ENCODE measurements at regions not wholly inside any gene's neighbourhood (a gene's known extent, or its start where the extent isn't known, plus 50 kb on each side); places are given as distances from the start of the nearest gene placed in this dataset.

DNA sequence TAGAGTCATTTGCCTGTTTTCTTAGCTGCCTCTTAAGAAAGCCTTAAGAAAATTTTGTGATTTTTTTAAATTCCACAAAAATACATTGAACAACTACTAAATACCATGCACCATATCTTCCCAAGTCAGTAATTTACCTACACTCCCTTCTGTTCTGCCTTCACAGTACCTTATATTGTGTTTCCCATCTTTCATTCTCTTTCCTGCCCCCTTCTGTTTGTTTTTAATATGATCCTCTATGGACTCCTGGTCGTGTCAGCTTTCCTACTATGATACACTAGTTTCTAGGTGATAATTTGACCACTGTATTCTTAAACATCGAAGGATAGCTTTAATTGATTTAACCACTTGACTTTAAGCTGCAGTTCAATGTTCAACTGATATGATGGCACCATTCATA lies 297.7 kb upstream of the HAND2 start:
- no peak overlapping the region for H3K27ac ChIP-seq (ENCODE audit: low read depth in 2 of 2, low read length in 1 of 2)
- WGBS, 2 donors: 41 to 42% methylated on average over 2 of the region's 2 CpGs
- no peaks in the 10 kb centered on the region for H3K36me3 ChIP-seq (ENCODE audit: control insufficient read depth in 2 of 2, insufficient read depth in 2 of 2, low read length in 1 of 2)
- H3K4me3 ChIP-seq (ENCODE audit: low read depth in 1 of 2, low read length in 2 of 2): no peak overlapping the region
- no peaks in the 10 kb centered on the region for H3K4me1 ChIP-seq (ENCODE audit: control insufficient read depth in 2 of 2, insufficient read depth in 2 of 2, low read length in 1 of 2)
- peaks cover 0 to 3% of the 10 kb centered on the region in 2 donors for H3K9me3 ChIP-seq (ENCODE audit: control insufficient read depth in 2 of 2, insufficient read depth in 1 of 2, low read depth in 1 of 2, low read length in 1 of 2)
- no peaks in the 10 kb centered on the region for H3K27me3 ChIP-seq (ENCODE audit: control insufficient read depth in 1 of 2, insufficient read depth in 2 of 2, low read length in 2 of 2)

GRCh38 chr4:173821876-173822275 lies 291.8 kb upstream of the HAND2 start:
- no peaks in the 10 kb centered on the region for H3K27me3 ChIP-seq (ENCODE audit: control insufficient read depth in 1 of 2, insufficient read depth in 2 of 2, low read length in 2 of 2)
- no peak overlapping the region for H3K27ac ChIP-seq (ENCODE audit: low read depth in 2 of 2, low read length in 1 of 2)
- no peaks in the 10 kb centered on the region for H3K36me3 ChIP-seq (ENCODE audit: control insufficient read depth in 2 of 2, insufficient read depth in 2 of 2, low read length in 1 of 2)
- 63 to 65% methylated on average over 3 of the region's 3 CpGs for WGBS, 2 donors
- H3K4me3 ChIP-seq (ENCODE audit: low read depth in 1 of 2, low read length in 2 of 2): no peak overlapping the region
- H3K9me3 ChIP-seq (ENCODE audit: control insufficient read depth in 2 of 2, insufficient read depth in 1 of 2, low read depth in 1 of 2, low read length in 1 of 2): peaks cover 0 to 3% of the 10 kb centered on the region in 2 donors
- no peaks in the 10 kb centered on the region for H3K4me1 ChIP-seq (ENCODE audit: control insufficient read depth in 2 of 2, insufficient read depth in 2 of 2, low read length in 1 of 2)

- no peaks in the 10 kb centered on the region for H3K4me1 ChIP-seq (ENCODE audit: control insufficient read depth in 2 of 2, insufficient read depth in 2 of 2, low read length in 1 of 2)
- WGBS, 2 donors: 58 to 66% methylated on average over 1 of the region's 1 CpG
- H3K36me3 ChIP-seq (ENCODE audit: control insufficient read depth in 2 of 2, insufficient read depth in 2 of 2, low read length in 1 of 2): no peaks in the 10 kb centered on the region
- peaks cover 0 to 3% of the 10 kb centered on the region in 2 donors for H3K9me3 ChIP-seq (ENCODE audit: control insufficient read depth in 2 of 2, insufficient read depth in 1 of 2, low read depth in 1 of 2, low read length in 1 of 2)
- H3K4me3 ChIP-seq (ENCODE audit: low read depth in 1 of 2, low read length in 2 of 2): no peak overlapping the region
- no peak overlapping the region for H3K27ac ChIP-seq (ENCODE audit: low read depth in 2 of 2, low read length in 1 of 2)
- H3K27me3 ChIP-seq (ENCODE audit: control insufficient read depth in 1 of 2, insufficient read depth in 2 of 2, low read length in 2 of 2): no peaks in the 10 kb centered on the region
Measured at GRCh38 chr4:173821036-173821435, 291.0 kb upstream of the HAND2 start.

- Histone ChIP-seq H3K4me1 (ENCODE audit: control insufficient read depth in 2 of 2, insufficient read depth in 2 of 2, low read length in 1 of 2) (no peaks in the 10 kb centered on the region), H3K4me3 (ENCODE audit: low read depth in 1 of 2, low read length in 2 of 2) (no peak overlapping the region), H3K36me3 (ENCODE audit: control insufficient read depth in 2 of 2, insufficient read depth in 2 of 2, low read length in 1 of 2) (no peaks in the 10 kb centered on the region), H3K27me3 (ENCODE audit: control insufficient read depth in 1 of 2, insufficient read depth in 2 of 2, low read length in 2 of 2) (no peaks in the 10 kb centered on the region), H3K27ac (ENCODE audit: low read depth in 2 of 2, low read length in 1 of 2) (no peak overlapping the region), H3K9me3 (ENCODE audit: control insufficient read depth in 2 of 2, insufficient read depth in 1 of 2, low read depth in 1 of 2, low read length in 1 of 2) (no peaks in the 10 kb centered on the region)
- 63 to 68% methylated on average over 2 of the region's 2 CpGs for WGBS, 2 donors
Measured at GRCh38 chr4:173807347-173807746, 277.3 kb upstream of the HAND2 start.

DNA sequence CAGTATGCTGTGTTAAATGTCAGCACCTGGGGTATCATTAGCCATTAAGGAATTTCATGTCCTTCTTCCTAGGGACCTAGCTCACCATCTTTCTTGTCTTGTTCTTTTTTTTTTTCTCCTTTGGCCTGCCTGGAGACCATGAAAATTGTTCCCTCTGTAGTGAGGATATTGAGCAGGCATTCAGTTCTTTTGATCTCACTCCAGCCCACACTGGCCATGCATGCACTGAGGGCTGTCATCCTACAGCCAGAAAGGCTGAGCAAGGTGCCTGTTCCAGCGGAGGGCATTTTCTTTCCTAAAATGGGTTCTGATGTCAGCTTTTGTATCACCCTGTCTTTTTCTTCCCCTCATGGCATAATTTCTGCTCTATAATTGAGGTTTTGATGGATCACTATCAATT lies 275.9 kb upstream of the HAND2 start:
- H3K9me3 ChIP-seq (ENCODE audit: control insufficient read depth in 2 of 2, insufficient read depth in 1 of 2, low read depth in 1 of 2, low read length in 1 of 2): no peaks in the 10 kb centered on the region
- H3K4me3 ChIP-seq (ENCODE audit: low read depth in 1 of 2, low read length in 2 of 2): no peak overlapping the region
- H3K4me1 ChIP-seq (ENCODE audit: control insufficient read depth in 2 of 2, insufficient read depth in 2 of 2, low read length in 1 of 2): no peaks in the 10 kb centered on the region
- 89 to 91% methylated on average over 1 of the region's 1 CpG for WGBS, 2 donors
- H3K36me3 ChIP-seq (ENCODE audit: control insufficient read depth in 2 of 2, insufficient read depth in 2 of 2, low read length in 1 of 2): no peaks in the 10 kb centered on the region
- no peaks in the 10 kb centered on the region for H3K27me3 ChIP-seq (ENCODE audit: control insufficient read depth in 1 of 2, insufficient read depth in 2 of 2, low read length in 2 of 2)
- no peak overlapping the region for H3K27ac ChIP-seq (ENCODE audit: low read depth in 2 of 2, low read length in 1 of 2)

DNA sequence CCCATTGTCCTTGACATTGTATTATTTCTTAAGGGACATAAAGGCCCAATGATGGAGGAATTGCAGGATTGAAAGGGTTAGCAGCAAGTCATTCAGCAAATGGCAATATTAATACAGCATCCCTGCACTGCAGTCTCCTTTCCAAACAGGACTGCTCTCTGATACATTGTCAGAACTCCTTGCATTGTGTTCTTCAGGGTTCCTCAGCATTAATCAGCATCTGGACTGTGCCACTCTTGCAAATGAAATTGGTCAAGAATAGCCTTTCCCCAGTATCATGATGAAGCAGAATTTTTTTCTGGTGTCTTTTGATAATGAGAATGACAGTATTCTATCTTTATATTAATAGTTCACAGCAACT lies 272.6 kb upstream of the HAND2 start:
- Histone ChIP-seq H3K27ac (ENCODE audit: low read depth in 2 of 2, low read length in 1 of 2) (no peak overlapping the region), H3K9me3 (ENCODE audit: control insufficient read depth in 2 of 2, insufficient read depth in 1 of 2, low read depth in 1 of 2, low read length in 1 of 2) (no peaks in the 10 kb centered on the region), H3K36me3 (ENCODE audit: control insufficient read depth in 2 of 2, insufficient read depth in 2 of 2, low read length in 1 of 2) (no peaks in the 10 kb centered on the region), H3K27me3 (ENCODE audit: control insufficient read depth in 1 of 2, insufficient read depth in 2 of 2, low read length in 2 of 2) (no peaks in the 10 kb centered on the region), H3K4me3 (ENCODE audit: low read depth in 1 of 2, low read length in 2 of 2) (no peak overlapping the region), H3K4me1 (ENCODE audit: control insufficient read depth in 2 of 2, insufficient read depth in 2 of 2, low read length in 1 of 2) (no peaks in the 10 kb centered on the region)

DNA sequence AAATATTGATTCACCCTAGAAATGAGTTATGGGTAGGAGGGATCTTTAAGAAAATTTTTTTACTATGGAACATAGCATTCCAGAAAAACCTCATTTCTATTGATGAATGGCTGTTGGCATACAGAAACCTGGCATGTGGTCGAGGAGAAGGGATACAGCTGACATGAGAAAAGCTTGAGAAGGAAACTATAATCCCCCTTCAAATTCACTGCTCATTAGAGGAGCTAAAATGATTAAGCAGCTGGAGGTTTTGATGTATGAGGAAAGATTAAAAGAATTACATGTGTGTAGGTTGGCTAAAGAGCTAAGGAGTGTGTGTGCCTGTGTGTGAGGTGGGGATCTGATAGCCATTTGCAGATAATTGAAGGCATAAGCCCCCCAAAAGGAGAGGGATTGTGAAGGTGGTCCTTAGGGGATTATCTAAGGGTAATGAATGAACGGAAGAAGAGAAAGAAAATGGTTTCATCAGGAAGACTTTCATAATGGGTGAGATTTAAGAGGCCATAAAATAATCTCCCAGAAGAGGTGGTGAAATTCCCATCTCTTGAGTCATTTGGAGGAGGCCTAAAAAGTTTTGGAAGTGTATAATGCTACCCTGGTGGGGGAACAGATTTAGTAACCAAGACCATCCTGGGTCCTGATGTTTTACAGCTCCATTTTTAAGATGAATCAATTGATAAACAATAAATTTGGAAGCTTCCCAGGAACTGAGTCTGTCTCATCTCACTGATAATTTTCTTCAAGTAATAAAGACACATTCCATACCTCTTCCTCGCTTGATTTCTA lies 272.0 kb upstream of the HAND2 start:
- Histone ChIP-seq H3K4me1 (ENCODE audit: control insufficient read depth in 2 of 2, insufficient read depth in 2 of 2, low read length in 1 of 2) (no peaks in the 10 kb centered on the region), H3K9me3 (ENCODE audit: control insufficient read depth in 2 of 2, insufficient read depth in 1 of 2, low read depth in 1 of 2, low read length in 1 of 2) (no peaks in the 10 kb centered on the region), H3K36me3 (ENCODE audit: control insufficient read depth in 2 of 2, insufficient read depth in 2 of 2, low read length in 1 of 2) (no peaks in the 10 kb centered on the region), H3K4me3 (ENCODE audit: low read depth in 1 of 2, low read length in 2 of 2) (no peak overlapping the region), H3K27me3 (ENCODE audit: control insufficient read depth in 1 of 2, insufficient read depth in 2 of 2, low read length in 2 of 2) (no peaks in the 10 kb centered on the region), H3K27ac (ENCODE audit: low read depth in 2 of 2, low read length in 1 of 2) (no peak overlapping the region)
- 39 to 40% methylated on average over 3 of the region's 3 CpGs for WGBS, 2 donors

- Histone ChIP-seq H3K36me3 (ENCODE audit: control insufficient read depth in 2 of 2, insufficient read depth in 2 of 2, low read length in 1 of 2) (no peaks in the 10 kb centered on the region), H3K9me3 (ENCODE audit: control insufficient read depth in 2 of 2, insufficient read depth in 1 of 2, low read depth in 1 of 2, low read length in 1 of 2) (no peaks in the 10 kb centered on the region), H3K27me3 (ENCODE audit: control insufficient read depth in 1 of 2, insufficient read depth in 2 of 2, low read length in 2 of 2) (no peaks in the 10 kb centered on the region), H3K4me3 (ENCODE audit: low read depth in 1 of 2, low read length in 2 of 2) (no peak overlapping the region), H3K27ac (ENCODE audit: low read depth in 2 of 2, low read length in 1 of 2) (no peak overlapping the region), H3K4me1 (ENCODE audit: control insufficient read depth in 2 of 2, insufficient read depth in 2 of 2, low read length in 1 of 2) (no peaks in the 10 kb centered on the region)
- WGBS, 2 donors: 33 to 34% methylated on average over 1 of the region's 1 CpG
Measured at GRCh38 chr4:173801361-173801760, 271.3 kb upstream of the HAND2 start.

GRCh38 chr4:173797296-173797695 lies 267.3 kb upstream of the HAND2 start:
- Histone ChIP-seq H3K9me3 (ENCODE audit: control insufficient read depth in 2 of 2, insufficient read depth in 1 of 2, low read depth in 1 of 2, low read length in 1 of 2) (no peaks in the 10 kb centered on the region), H3K36me3 (ENCODE audit: control insufficient read depth in 2 of 2, insufficient read depth in 2 of 2, low read length in 1 of 2) (no peaks in the 10 kb centered on the region), H3K27ac (ENCODE audit: low read depth in 2 of 2, low read length in 1 of 2) (no peak overlapping the region), H3K4me1 (ENCODE audit: control insufficient read depth in 2 of 2, insufficient read depth in 2 of 2, low read length in 1 of 2) (no peaks in the 10 kb centered on the region), H3K4me3 (ENCODE audit: low read depth in 1 of 2, low read length in 2 of 2) (no peak overlapping the region), H3K27me3 (ENCODE audit: control insufficient read depth in 1 of 2, insufficient read depth in 2 of 2, low read length in 2 of 2) (no peaks in the 10 kb centered on the region)
- WGBS, 2 donors: 74 to 76% methylated on average over 1 of the region's 1 CpG

DNA sequence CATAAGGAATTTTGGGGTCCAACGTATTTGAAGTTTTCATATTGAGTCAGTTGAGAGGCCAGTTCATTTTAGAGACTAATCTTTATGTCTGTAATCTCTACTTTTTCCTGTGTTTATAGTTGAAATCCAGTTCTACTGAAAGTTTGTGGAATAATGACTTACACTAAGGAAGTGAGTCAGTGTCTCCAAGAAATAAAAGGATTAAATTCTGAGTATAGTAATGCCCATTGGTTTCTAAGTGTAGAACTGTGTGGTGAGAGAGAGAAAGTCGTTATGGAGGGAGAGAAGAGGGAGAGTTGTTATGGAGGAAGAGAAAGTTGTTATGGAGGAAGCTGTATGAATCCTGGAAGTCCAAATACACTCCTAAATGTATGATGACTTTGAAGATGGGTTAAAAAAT lies 264.6 kb upstream of the HAND2 start:
- H3K36me3 ChIP-seq (ENCODE audit: control insufficient read depth in 2 of 2, insufficient read depth in 2 of 2, low read length in 1 of 2): no peaks in the 10 kb centered on the region
- WGBS, 2 donors: 38 to 46% methylated on average over 2 of the region's 2 CpGs
- no peak overlapping the region for H3K4me3 ChIP-seq (ENCODE audit: low read depth in 1 of 2, low read length in 2 of 2)
- no peaks in the 10 kb centered on the region for H3K9me3 ChIP-seq (ENCODE audit: control insufficient read depth in 2 of 2, insufficient read depth in 1 of 2, low read depth in 1 of 2, low read length in 1 of 2)
- H3K4me1 ChIP-seq (ENCODE audit: control insufficient read depth in 2 of 2, insufficient read depth in 2 of 2, low read length in 1 of 2): no peaks in the 10 kb centered on the region
- H3K27me3 ChIP-seq (ENCODE audit: control insufficient read depth in 1 of 2, insufficient read depth in 2 of 2, low read length in 2 of 2): no peaks in the 10 kb centered on the region
- no peak overlapping the region for H3K27ac ChIP-seq (ENCODE audit: low read depth in 2 of 2, low read length in 1 of 2)
